ENCODE measurements at regions not wholly inside any gene's neighbourhood (a gene's known extent, or its start where the extent isn't known, plus 50 kb on each side); places are given as distances from the start of the nearest gene placed in this dataset.
"Not testable (repeated sequence)": the region's sequence is repeated elsewhere in the genome, so short reads cannot be mapped to it uniquely, and the experiment has no call there.

DNA sequence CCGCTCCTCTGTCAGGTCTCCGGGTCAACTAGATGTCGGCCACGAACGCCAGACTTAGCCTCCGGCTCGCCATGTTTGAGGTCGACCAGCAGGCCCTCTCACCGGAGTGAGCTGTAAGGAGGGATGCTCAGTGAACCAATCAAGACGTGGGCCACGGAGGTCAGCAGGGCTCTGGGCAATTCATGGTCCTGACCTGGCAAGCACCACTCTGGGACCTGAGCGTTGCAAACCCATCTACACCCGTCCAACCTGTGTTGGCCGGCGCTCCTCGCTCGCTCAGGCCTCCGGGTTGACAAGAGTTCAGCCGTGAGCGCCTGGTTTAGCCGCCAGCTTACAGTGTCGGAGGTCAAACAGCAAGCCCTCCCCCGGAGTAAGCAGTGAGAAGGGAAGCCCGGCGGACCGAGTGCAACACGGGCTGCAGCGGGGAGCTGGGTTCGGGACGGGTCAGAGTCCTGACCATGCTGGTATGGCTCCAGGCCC, 1361.9 kb downstream of the UQCRFS1 start:
- Histone ChIP-seq H3K4me1 (ENCODE audit: insufficient read depth, low read length) (no peaks in the 10 kb centered on the region), H3K36me3 (ENCODE audit: insufficient read depth, low read length) (no peaks in the 10 kb centered on the region), H3K4me3 (ENCODE audit: low read length) (no peak overlapping the region), H3K9ac (ENCODE audit: low read depth, low read length) (no peak overlapping the region), H3K27ac (ENCODE audit: low read depth, low read length) (no peak overlapping the region), H3K9me3 (ENCODE audit: insufficient read depth, low read depth, low read length) (peaks cover 80% of the 10 kb centered on the region), H3K27me3 (ENCODE audit: insufficient read depth, low read length) (no peaks in the 10 kb centered on the region)
- 94% methylated on average over 30 of the region's 30 CpGs for WGBS

GRCh38 chr19:27846944-27847343, 1366.0 kb downstream of the UQCRFS1 start:
- no peaks in the 10 kb centered on the region for H3K36me3 ChIP-seq (ENCODE audit: insufficient read depth, low read length)
- WGBS: 87% methylated on average over 5 of the region's 5 CpGs
- H3K27me3 ChIP-seq (ENCODE audit: insufficient read depth, low read length): no peaks in the 10 kb centered on the region
- H3K9me3 ChIP-seq (ENCODE audit: insufficient read depth, low read depth, low read length): peaks cover 95% of the 10 kb centered on the region
- H3K4me3 ChIP-seq (ENCODE audit: low read length): no peak overlapping the region
- H3K4me1 ChIP-seq (ENCODE audit: insufficient read depth, low read length): no peaks in the 10 kb centered on the region
- H3K27ac ChIP-seq (ENCODE audit: low read depth, low read length): no peak overlapping the region
- no peak overlapping the region for H3K9ac ChIP-seq (ENCODE audit: low read depth, low read length)

DNA sequence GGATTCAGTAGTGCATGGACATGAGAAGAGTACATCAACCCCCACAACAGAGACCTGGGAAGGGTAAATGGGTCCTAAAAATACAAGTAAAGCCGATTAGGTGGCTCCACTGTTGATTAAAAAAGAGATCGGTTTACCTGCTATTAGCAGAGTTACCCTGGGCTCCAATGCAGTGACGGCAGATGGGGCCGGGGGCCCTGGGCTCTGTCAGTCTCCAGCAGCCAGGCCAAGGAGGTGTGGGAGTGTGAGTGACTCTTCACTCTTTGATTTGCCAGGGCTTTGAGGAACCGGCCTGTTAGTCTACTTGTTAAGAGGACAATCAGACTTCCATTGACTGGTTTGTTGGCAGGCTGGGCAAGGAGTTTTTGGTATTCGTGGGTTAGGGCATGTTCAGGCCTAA, 1368.7 kb downstream of the UQCRFS1 start:
- H3K36me3 ChIP-seq (ENCODE audit: insufficient read depth, low read length): no peaks in the 10 kb centered on the region
- 83% methylated on average over 6 of the region's 6 CpGs for WGBS
- no peak overlapping the region for H3K4me3 ChIP-seq (ENCODE audit: low read length)
- H3K27ac ChIP-seq (ENCODE audit: low read depth, low read length): no peak overlapping the region
- H3K9ac ChIP-seq (ENCODE audit: low read depth, low read length): no peak overlapping the region
- H3K27me3 ChIP-seq (ENCODE audit: insufficient read depth, low read length): no peaks in the 10 kb centered on the region
- H3K9me3 ChIP-seq (ENCODE audit: insufficient read depth, low read depth, low read length): peaks cover 97% of the 10 kb centered on the region
- H3K4me1 ChIP-seq (ENCODE audit: insufficient read depth, low read length): no peaks in the 10 kb centered on the region

- no peak overlapping the region for H3K27ac ChIP-seq (ENCODE audit: low read depth, low read length)
- H3K4me3 ChIP-seq (ENCODE audit: low read length): no peak overlapping the region
- peaks cover 97% of the 10 kb centered on the region for H3K9me3 ChIP-seq (ENCODE audit: insufficient read depth, low read depth, low read length)
- no peaks in the 10 kb centered on the region for H3K27me3 ChIP-seq (ENCODE audit: insufficient read depth, low read length)
- no peak overlapping the region for H3K9ac ChIP-seq (ENCODE audit: low read depth, low read length)
- WGBS: 71% methylated on average over 3 of the region's 3 CpGs
- no peaks in the 10 kb centered on the region for H3K36me3 ChIP-seq (ENCODE audit: insufficient read depth, low read length)
- no peaks in the 10 kb centered on the region for H3K4me1 ChIP-seq (ENCODE audit: insufficient read depth, low read length)
These were observed 1369.1 kb downstream of the UQCRFS1 start for GRCh38 chr19:27843861-27844260.

GRCh38 chr19:27833031-27833430, 1379.9 kb downstream of the UQCRFS1 start:
- Histone ChIP-seq H3K4me3 (ENCODE audit: low read length) (no peak overlapping the region), H3K27ac (ENCODE audit: low read depth, low read length) (no peak overlapping the region), H3K36me3 (ENCODE audit: insufficient read depth, low read length) (no peaks in the 10 kb centered on the region), H3K4me1 (ENCODE audit: insufficient read depth, low read length) (no peaks in the 10 kb centered on the region), H3K9me3 (ENCODE audit: insufficient read depth, low read depth, low read length) (peaks cover 75% of the 10 kb centered on the region), H3K27me3 (ENCODE audit: insufficient read depth, low read length) (no peaks in the 10 kb centered on the region), H3K9ac (ENCODE audit: low read depth, low read length) (no peak overlapping the region)
- whole genome bisulfite sequencing: no CpG with 5 or more reads among the region's 1 CpG

- Histone ChIP-seq H3K27me3 (ENCODE audit: insufficient read depth, low read length) (no peaks in the 10 kb centered on the region), H3K4me1 (ENCODE audit: insufficient read depth, low read length) (no peaks in the 10 kb centered on the region), H3K36me3 (ENCODE audit: insufficient read depth, low read length) (no peaks in the 10 kb centered on the region), H3K9ac (ENCODE audit: low read depth, low read length) (no peak overlapping the region), H3K4me3 (ENCODE audit: low read length) (no peak overlapping the region), H3K27ac (ENCODE audit: low read depth, low read length) (no peak overlapping the region), H3K9me3 (ENCODE audit: insufficient read depth, low read depth, low read length) (peaks cover 81% of the 10 kb centered on the region)
- WGBS: 80% methylated on average over 3 of the region's 3 CpGs
These were observed 1384.1 kb downstream of the UQCRFS1 start for GRCh38 chr19:27828829-27829228.

- H3K27me3 ChIP-seq (ENCODE audit: insufficient read depth, low read length): no peaks in the 10 kb centered on the region
- WGBS: 88% methylated on average over 2 of the region's 3 CpGs
- peaks cover 71% of the 10 kb centered on the region for H3K9me3 ChIP-seq (ENCODE audit: insufficient read depth, low read depth, low read length)
- no peak overlapping the region for H3K27ac ChIP-seq (ENCODE audit: low read depth, low read length)
- no peak overlapping the region for H3K9ac ChIP-seq (ENCODE audit: low read depth, low read length)
- H3K4me1 ChIP-seq (ENCODE audit: insufficient read depth, low read length): no peaks in the 10 kb centered on the region
- H3K36me3 ChIP-seq (ENCODE audit: insufficient read depth, low read length): no peaks in the 10 kb centered on the region
- H3K4me3 ChIP-seq (ENCODE audit: low read length): no peak overlapping the region
These were observed 1388.8 kb downstream of the UQCRFS1 start for GRCh38 chr19:27824108-27824507.

DNA sequence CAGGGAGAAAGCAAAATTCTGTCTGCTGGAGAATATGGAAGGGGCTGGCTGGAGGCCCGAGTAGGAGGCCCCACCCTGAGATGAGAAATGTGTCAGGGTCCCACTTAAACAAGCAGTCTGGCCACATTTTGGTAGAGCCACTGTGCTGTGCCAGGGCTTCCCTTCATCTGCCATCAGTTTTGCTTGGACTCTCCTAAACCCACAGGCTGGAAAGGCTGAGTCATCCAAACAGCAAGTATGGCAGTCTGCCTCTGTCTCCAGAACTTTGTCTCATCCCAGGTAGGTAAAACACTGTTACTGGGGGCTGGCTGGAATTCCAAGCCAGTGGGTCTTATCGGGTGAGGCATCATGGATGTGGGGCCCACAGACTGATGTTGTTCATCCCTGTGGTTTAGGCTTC, 1390.6 kb downstream of the UQCRFS1 start:
- H3K27me3 ChIP-seq (ENCODE audit: insufficient read depth, low read length): no peaks in the 10 kb centered on the region
- no peaks in the 10 kb centered on the region for H3K4me1 ChIP-seq (ENCODE audit: insufficient read depth, low read length)
- WGBS: 55% methylated on average over 2 of the region's 2 CpGs
- no peak overlapping the region for H3K9ac ChIP-seq (ENCODE audit: low read depth, low read length)
- no peak overlapping the region for H3K27ac ChIP-seq (ENCODE audit: low read depth, low read length)
- H3K36me3 ChIP-seq (ENCODE audit: insufficient read depth, low read length): no peaks in the 10 kb centered on the region
- peaks cover 66% of the 10 kb centered on the region for H3K9me3 ChIP-seq (ENCODE audit: insufficient read depth, low read depth, low read length)
- H3K4me3 ChIP-seq (ENCODE audit: low read length): no peak overlapping the region

DNA sequence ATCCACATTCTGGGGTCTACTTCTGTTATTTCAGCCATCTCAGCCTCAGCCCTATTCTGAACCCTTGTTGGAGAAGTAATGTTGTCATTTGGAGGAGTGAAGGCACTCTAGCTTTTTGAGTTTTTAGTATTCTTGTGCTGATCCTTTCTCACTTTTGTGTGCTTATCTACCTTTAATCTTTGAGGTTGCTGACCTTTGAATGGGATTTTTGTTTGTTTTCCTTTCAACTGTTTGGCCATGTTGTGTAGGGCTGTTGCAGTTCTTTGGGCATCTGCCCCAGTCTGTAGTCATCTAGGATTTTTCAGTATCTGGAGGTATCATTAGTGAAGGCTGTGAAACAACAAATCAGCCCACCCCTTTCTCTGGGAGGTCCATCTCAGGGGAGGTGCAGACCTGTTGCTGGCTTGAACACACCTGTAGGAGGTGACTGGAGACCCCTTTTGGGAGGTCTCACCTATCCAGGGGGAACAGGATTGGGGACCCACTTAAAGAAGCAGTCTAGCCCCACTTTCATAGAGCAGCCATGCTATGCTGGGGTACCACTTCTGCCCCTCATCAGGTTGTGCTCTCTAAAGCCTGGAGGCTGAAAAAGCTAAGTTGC, 1391.4 kb downstream of the UQCRFS1 start:
- H3K27me3 ChIP-seq (ENCODE audit: insufficient read depth, low read length): no peaks in the 10 kb centered on the region
- H3K27ac ChIP-seq (ENCODE audit: low read depth, low read length): no peak overlapping the region
- peaks cover 68% of the 10 kb centered on the region for H3K9me3 ChIP-seq (ENCODE audit: insufficient read depth, low read depth, low read length)
- H3K36me3 ChIP-seq (ENCODE audit: insufficient read depth, low read length): no peaks in the 10 kb centered on the region
- no peak overlapping the region for H3K9ac ChIP-seq (ENCODE audit: low read depth, low read length)
- no peaks in the 10 kb centered on the region for H3K4me1 ChIP-seq (ENCODE audit: insufficient read depth, low read length)
- H3K4me3 ChIP-seq (ENCODE audit: low read length): no peak overlapping the region

- H3K4me1 ChIP-seq (ENCODE audit: insufficient read depth, low read length): no peaks in the 10 kb centered on the region
- no peak overlapping the region for H3K9ac ChIP-seq (ENCODE audit: low read depth, low read length)
- no peak overlapping the region for H3K27ac ChIP-seq (ENCODE audit: low read depth, low read length)
- peaks cover 41% of the 10 kb centered on the region for H3K9me3 ChIP-seq (ENCODE audit: insufficient read depth, low read depth, low read length)
- WGBS: 78% methylated on average over 1 of the region's 1 CpG
- H3K36me3 ChIP-seq (ENCODE audit: insufficient read depth, low read length): no peaks in the 10 kb centered on the region
- no peaks in the 10 kb centered on the region for H3K27me3 ChIP-seq (ENCODE audit: insufficient read depth, low read length)
- H3K4me3 ChIP-seq (ENCODE audit: low read length): no peak overlapping the region
These were observed 1397.0 kb downstream of the UQCRFS1 start for GRCh38 chr19:27815985-27816384.

- not testable (repeated sequence) for H3K27ac ChIP-seq (ENCODE audit: low read depth, low read length)
- 90% methylated on average over 4 of the region's 4 CpGs for WGBS
These were observed 1398.1 kb downstream of the UQCRFS1 start for GRCh38 chr19:27814834-27815233.

GRCh38 chr19:27814274-27814673, 1398.7 kb downstream of the UQCRFS1 start:
- H3K4me1 ChIP-seq (ENCODE audit: insufficient read depth, low read length); H3K4me3 ChIP-seq (ENCODE audit: low read length); H3K9ac ChIP-seq (ENCODE audit: low read depth, low read length); H3K27ac ChIP-seq (ENCODE audit: low read depth, low read length); H3K27me3 ChIP-seq (ENCODE audit: insufficient read depth, low read length); H3K36me3 ChIP-seq (ENCODE audit: insufficient read depth, low read length): not testable (repeated sequence)
- WGBS: 98% methylated on average over 3 of the region's 3 CpGs
- H3K9me3 ChIP-seq (ENCODE audit: insufficient read depth, low read depth, low read length): peaks cover 48% of the 10 kb centered on the region

More at GRCh38 chr19:27814834-27815233, 1398.1 kb downstream of the UQCRFS1 start:
- H3K9ac ChIP-seq (ENCODE audit: low read depth, low read length); H3K27me3 ChIP-seq (ENCODE audit: insufficient read depth, low read length); H3K36me3 ChIP-seq (ENCODE audit: insufficient read depth, low read length); H3K4me3 ChIP-seq (ENCODE audit: low read length); H3K4me1 ChIP-seq (ENCODE audit: insufficient read depth, low read length): not testable (repeated sequence)
- peaks cover 48% of the 10 kb centered on the region for H3K9me3 ChIP-seq (ENCODE audit: insufficient read depth, low read depth, low read length)
